COR-L47 (cell line): ENCODE measurements at regions not wholly inside any gene's neighbourhood (a gene's known extent, or its start where the extent isn't known, plus 50 kb on each side); places are given as distances from the start of the nearest gene placed in this dataset.
"Not testable (repeated sequence)": the region's sequence is repeated elsewhere in the genome, so short reads cannot be mapped to it uniquely, and the experiment has no call there.

Experiments used
- DNase-seq: peaks from one replicate; lab custom pipeline; 2025; lab: John Stamatoyannopoulos, UW

DNA sequence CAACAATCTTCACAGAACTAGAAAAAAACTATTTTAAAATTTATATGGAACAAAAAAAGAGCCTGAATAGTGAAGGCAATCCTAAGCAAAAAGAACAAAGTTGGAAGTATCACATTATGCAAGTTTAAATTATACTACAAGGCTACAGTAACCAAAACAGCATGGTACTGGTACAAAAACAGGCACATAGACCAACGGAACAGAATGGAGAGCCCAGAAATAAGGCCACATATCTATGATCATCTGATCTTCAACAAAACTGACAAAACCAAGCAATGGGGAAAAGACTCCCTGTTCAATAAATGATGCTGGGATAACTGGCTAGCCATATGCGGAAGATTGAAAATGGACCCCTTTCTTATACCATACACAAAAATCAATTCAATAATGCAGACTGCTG, 74.4 kb upstream of the RTN4 start:
- DNase-seq = not testable (repeated sequence)

GRCh38 chr2:55123851-55124269, 73.6 kb upstream of the RTN4 start:
- no peak for DNase-seq

DNA sequence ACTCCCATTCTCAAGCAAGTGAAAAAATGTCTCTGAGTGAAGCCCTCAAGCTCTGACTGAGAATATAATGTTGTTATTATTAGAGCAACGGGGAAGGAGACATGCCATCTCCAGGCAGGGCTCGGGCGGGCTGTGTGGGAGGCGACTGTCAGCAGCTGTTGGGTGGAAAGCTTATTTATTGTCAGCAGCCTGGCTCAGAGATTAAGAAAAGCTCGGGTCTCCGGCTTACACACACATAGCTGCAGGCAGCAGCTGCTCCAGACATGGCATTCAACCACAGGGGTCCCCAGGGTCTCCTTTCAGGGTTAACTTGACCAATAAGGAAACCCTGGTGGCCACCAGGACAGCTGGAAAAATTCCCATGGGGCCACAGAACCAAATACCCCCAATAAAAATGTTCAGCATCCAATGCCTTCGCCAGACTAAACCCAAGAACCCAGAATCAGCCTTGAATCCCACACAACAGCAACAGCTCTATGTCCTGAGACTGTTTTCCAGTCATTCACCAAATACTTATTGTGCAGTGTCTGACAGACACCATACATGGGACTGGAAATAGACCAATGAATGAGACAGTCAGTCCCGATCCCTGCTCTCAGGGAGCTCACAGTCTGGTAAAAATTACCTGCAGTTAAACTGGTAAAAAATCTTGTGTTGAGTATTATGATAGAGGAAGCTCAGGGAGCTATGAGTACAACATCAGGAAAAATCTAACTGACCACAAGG, 70.5 kb upstream of the RTN4 start:
- DNase-seq = no peak

DNA sequence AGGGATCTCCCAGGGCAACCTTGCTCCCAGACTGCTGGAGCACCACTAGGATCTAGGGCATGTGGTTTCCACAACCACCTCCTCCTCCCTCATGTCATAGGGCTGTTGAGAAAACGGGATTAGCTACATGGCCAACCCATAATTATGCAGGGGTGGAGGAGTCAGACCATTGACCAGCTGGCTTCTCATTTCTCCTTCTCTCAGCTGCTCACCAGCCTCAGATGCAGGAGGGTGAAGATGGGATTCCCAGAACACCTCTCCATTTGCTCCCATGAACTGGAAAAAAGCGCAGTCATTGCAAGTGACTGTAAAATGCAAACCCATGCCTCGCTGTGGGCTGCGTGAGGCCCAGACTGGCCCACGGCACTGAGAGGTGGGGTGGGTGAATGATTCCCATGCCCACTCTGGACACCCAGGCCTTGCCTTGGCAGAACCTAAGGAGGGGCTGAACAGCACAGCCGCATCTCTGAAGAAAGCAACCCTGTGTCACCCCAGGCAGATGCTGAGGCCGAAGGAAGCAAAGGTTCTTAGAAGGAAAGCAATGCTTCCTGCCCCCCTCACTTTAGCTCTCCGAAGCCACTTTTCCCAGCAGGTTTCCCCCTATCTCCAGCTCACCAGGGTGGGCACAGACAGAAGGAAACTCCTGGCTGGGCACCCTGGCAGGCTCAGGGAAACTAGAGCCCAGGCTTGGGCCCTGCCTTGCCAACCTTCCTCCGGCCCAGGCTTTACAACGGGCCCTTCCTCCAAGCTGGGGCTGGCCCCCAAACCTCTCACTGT, 69.6 kb upstream of the RTN4 start:
- DNase-seq = no peak

DNA sequence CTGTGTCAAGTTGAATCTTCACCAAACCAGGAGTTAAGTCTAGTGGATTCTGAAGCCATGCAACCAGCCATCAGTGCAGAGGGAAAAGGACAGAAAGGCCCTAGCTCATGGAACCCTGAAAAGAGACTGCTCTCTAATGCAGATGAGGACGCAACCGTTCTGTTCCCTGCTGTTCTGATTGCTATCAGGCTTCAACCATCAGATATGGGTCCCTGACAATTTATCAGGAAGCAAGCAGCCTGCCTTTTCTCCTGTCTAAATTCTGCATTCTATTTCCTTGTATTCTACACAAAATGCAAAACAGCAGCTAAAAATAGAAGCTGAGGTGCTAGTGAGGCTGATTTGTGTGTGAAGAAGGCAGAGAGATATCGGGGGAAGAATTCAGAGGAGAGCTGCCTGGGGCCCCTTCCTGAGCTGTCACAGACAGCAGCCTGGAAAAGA, 68.4 kb upstream of the RTN4 start:
- DNase-seq = no peak

GRCh38 chr2:55116966-55117365, 66.7 kb upstream of the RTN4 start:
- no peak for DNase-seq

DNA sequence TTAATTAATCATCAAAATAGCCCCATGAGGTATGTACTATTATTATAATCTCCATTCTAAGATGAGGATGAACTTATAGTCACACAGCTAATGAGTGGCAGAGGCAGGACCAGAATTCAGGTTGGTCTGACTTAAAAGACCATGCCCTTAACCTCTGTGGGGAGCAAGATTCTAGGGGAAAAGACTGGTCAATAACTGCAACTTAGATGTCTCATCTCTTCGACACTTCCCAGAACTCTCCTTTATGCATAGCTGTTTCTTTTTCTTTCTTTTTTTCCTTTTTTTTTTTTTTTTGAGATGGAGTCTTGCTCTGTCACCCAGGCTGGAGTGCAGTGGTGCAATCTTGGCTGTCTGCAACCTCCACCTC, 66.3 kb upstream of the RTN4 start:
- no peak for DNase-seq

GRCh38 chr2:55115761-55116597, 65.7 kb upstream of the RTN4 start:
- no peak for DNase-seq

DNA sequence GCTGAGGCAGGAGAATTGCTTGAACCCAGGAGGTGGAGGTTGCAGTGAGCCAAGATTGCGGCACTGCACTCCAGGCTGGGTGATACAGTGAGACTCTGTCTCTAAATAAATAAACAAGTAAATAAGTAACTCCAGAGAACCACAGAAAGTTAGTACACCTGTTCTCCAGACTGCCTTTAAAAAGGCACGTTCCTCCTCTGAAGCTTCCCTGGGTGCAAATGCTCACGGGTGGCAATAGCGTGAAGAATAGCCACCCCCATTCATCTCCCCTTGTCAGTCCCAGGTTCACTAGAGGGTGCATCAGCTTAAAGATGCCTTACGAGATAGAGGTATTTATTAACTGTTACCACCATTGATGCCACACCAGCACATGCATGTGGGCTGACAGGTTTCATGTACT, 64.3 kb upstream of the RTN4 start:
- DNase-seq = no peak

DNA sequence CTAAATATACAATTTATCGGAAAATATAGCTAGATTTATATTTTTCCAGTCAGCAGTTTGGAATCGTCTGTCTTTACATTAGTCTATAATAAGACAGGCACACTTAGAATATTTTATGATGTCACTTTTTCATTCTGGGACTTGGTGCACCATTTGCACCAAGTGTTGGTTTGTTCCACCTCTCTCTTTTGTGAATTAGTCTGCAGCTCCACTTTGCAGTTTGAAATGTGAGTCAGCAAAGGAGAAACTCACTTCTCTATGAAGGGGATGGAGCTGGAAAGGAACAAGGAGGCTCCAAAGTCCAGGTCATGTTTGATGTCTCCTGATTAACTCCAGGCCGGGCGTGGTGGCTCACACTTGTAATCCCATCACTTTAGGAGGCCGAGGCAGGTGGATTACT, 63.8 kb upstream of the RTN4 start:
- DNase-seq = no peak

DNA sequence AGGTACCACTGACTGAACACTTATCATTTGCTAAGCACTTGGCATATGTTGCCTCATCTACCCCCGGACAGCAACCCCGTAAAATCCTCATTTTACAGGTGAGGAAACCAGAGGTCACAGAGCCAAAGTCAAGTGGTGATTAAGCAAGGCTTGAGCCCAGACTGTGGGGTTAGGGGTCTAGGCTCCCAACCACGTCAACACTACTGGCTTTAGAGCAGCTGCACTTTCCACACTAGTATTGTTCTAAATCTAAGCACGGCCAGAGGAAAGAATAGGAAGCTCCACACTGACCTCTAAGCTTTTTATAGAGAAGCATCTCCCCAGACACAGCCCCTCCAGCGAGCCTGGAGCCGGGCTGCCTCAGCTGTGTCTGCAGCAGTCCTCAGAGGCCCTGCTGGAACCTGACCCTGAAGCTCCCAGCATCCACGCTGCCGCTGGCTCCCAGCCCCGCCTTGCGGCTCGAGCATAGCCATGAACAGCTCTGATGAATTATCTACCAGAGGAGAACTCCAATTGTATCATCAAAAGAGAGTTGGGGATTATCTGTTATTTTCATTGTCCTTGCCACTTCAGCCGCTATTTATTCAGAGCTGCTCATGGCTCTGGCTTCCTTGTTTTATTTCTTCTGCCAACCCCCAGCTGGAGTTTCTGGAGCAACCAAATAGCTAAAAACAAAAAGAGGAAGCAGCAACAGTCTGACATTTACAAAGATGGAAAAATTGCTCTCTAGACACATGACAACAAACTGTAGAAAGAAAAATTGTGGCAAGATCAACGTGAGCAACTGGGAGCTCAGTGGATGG, 62.2 kb upstream of the RTN4 start:
- no peak for DNase-seq

GRCh38 chr2:55111570-55112228, 61.4 kb upstream of the RTN4 start:
- no peak for DNase-seq

GRCh38 chr2:55111230-55111569, 60.9 kb upstream of the RTN4 start:
- DNase-seq = no peak

GRCh38 chr2:55109219-55109891, 59.1 kb upstream of the RTN4 start:
- DNase-seq = peak; percentile 31

GRCh38 chr2:55108456-55109160, 58.4 kb upstream of the RTN4 start:
- no peak for DNase-seq

GRCh38 chr2:55107436-55107835, 57.2 kb upstream of the RTN4 start:
- DNase-seq = no peak

GRCh38 chr2:55106148-55106547, 55.9 kb upstream of the RTN4 start:
- no peak for DNase-seq

- DNase-seq = no peak
Measured at GRCh38 chr2:55105456-55105855, 55.2 kb upstream of the RTN4 start.

- no peak for DNase-seq
Measured at GRCh38 chr2:55103046-55103445, 52.8 kb upstream of the RTN4 start.
